K562 (cell line): ENCODE measurements at regions not wholly inside any gene's neighbourhood (a gene's known extent, or its start where the extent isn't known, plus 50 kb on each side); places are given as distances from the start of the nearest gene placed in this dataset.

Experiments used
- ATAC-seq: fragments of 200-7000 bp; cut with Tn5 transposase; 3 replicates; pipeline ENCODE4 v1.9.1; 2020; ENCODE audit warnings: moderate library complexity
- BruUV-seq: library from RNA; stranded (reverse); fragments of 400-500 nt; replicated peaks from 2 replicates; lab custom pipeline; 2021; lab: Mats Ljungman, UMichigan
- CTCF ChIA-PET: fragments of 300-600 bp; formaldehyde crosslinking; extraction: SDS; loops from one replicate; lab custom pipeline; 2021; ENCODE audit warnings: low intra/inter-chr PET ratio; lab: Yijun Ruan, JAX
- POLR2A ChIA-PET: fragments of 300-600, 350-650 bp; sonication (Branson Sonifier 250); formaldehyde crosslinking; extraction: SDS; loops from one replicate; lab custom pipeline; 2021; ENCODE audit warnings: antibody characterized with exemption, inconsistent platforms; lab: Yijun Ruan, JAX
- DNase-seq, 4 experiments: peaks; one replicate each; pipeline versions ENCODE4 v3.0.0 to v3.0.0-alpha.2; 2011 to 2018; ENCODE audit warnings: low spot score in 3 of 4, mixed read lengths in 3 of 4; ENCODE audit errors: extremely low read depth in 1 of 4
- FAIRE-seq: peaks from 2 replicates; lab custom pipeline; 2011; peaks lifted over from hg19 to GRCh38; lab: Jason Lieb, UNC
- H2AFZ ChIP-seq: 2 replicates; pipeline ENCODE4 v1.6.0; 2011; ENCODE audit warnings: low read depth, low read length, control low read depth, inconsistent platforms
- H3K27ac ChIP-seq: fragments of 200-600 bp; 3 replicates; pipeline ENCODE4 v1.8.0; 2011; ENCODE audit warnings: low read depth, mild to moderate bottlenecking, control low read depth, inconsistent platforms, low read length, moderate library complexity, mixed read lengths; ENCODE audit errors: extremely low read depth
- H3K27me3 ChIP-seq, 2 experiments: fragments of 300-600 bp in 1 of 2; 2 replicates in 1 of 2; 3 replicates in 1 of 2; pipeline versions ENCODE4 v1.6.0 to v1.8.0; 2011; ENCODE audit warnings: inconsistent platforms in 2 of 2, low read length in 2 of 2, mild to moderate bottlenecking in 1 of 2, mixed read lengths in 1 of 2, moderate library complexity in 1 of 2; ENCODE audit not compliant: control insufficient read depth in 2 of 2, insufficient read depth in 2 of 2
- H3K36me3 ChIP-seq: fragments of 300-600 bp; 3 replicates; pipeline ENCODE4 v1.8.0; 2011; ENCODE audit warnings: mild to moderate bottlenecking, low read length, inconsistent platforms; ENCODE audit not compliant: control insufficient read depth, insufficient read depth
- H3K4me1 ChIP-seq, 2 experiments: fragments of 200-600 bp in 1 of 2; replicated peaks in 1 of 2; 2 replicates in 1 of 2; 3 replicates in 1 of 2; pipeline versions ENCODE4 v1.5.1 to v1.8.0; 2011; ENCODE audit warnings: inconsistent platforms in 2 of 2, low read length in 2 of 2, mild to moderate bottlenecking in 1 of 2, mixed read lengths in 1 of 2, moderate library complexity in 1 of 2; ENCODE audit not compliant: control insufficient read depth in 2 of 2, insufficient read depth in 2 of 2
- H3K4me2 ChIP-seq: 2 replicates; pipeline ENCODE4 v1.6.1; 2011; ENCODE audit warnings: low read length, control low read depth, inconsistent platforms, mixed read lengths; ENCODE audit not compliant: insufficient read depth
- H3K4me3 ChIP-seq: fragments of 200-600 bp; sonication (generic), shearing (Covaris generic); 2 replicates; pipeline ENCODE4 v1.5.1; 2016; ENCODE audit warnings: control low read depth, inconsistent platforms
- H3K79me2 ChIP-seq: fragments of 200-600 bp; 3 replicates; pipeline ENCODE4 v1.8.0; 2011; ENCODE audit warnings: low read length, inconsistent platforms; ENCODE audit not compliant: control insufficient read depth, insufficient read depth
- H3K9ac ChIP-seq, 2 experiments: 2 replicates each; pipeline versions ENCODE4 v1.6.0 to v1.6.1; 2011; ENCODE audit warnings: low read depth in 2 of 2, low read length in 2 of 2, control low read depth in 1 of 2, inconsistent platforms in 1 of 2, mild to moderate bottlenecking in 1 of 2, mixed read lengths in 1 of 2; ENCODE audit not compliant: insufficient read depth in 1 of 2
- H3K9me1 ChIP-seq: one replicate; pipeline ENCODE4 v1.6.0; 2011; ENCODE audit warnings: inconsistent platforms, mild to moderate bottlenecking, low read length, moderate library complexity; ENCODE audit not compliant: control insufficient read depth, insufficient read depth
- H3K9me3 ChIP-seq: replicated peaks from 2 replicates; pipeline ENCODE4 v1.5.1; 2011; ENCODE audit warnings: low read depth, low read length, inconsistent platforms; ENCODE audit not compliant: control insufficient read depth, insufficient read depth
- H4K20me1 ChIP-seq: replicated peaks from 2 replicates; pipeline ENCODE4 v1.6.1; 2011; ENCODE audit warnings: low read length, inconsistent platforms, mixed read lengths; ENCODE audit not compliant: control insufficient read depth, insufficient read depth
- E2F4 ChIP-seq: sonication (generic); formaldehyde crosslinking; IDR thresholded peaks from 2 replicates; pipeline ENCODE4 v1.8.0; 2022; ENCODE audit warnings: mild to moderate bottlenecking, low read depth, missing genetic modification reagents
- FUS ChIP-seq: fragments of 200-400 bp; formaldehyde crosslinking; optimal IDR thresholded peaks from 2 replicates; pipeline ENCODE3; 2017; ENCODE audit warnings: low read depth, low read length
- MTA1 ChIP-seq: fragments of 450-650 bp; IDR thresholded peaks from 2 replicates; pipeline ENCODE4 v1.6.1; 2017; ENCODE audit warnings: borderline replicate concordance
- ZNF197 ChIP-seq: fragments of 200-800 bp; sonication (Bioruptor generic); IDR thresholded peaks from 2 replicates; pipeline ENCODE4 v1.6.1; 2016; ENCODE audit warnings: low read depth, missing genetic modification characterization, missing compliant biosample characterization
- WGBS: fragments of 100-300 bp; shearing (Covaris generic); methylation state at CpG from one replicate; pipeline ENCODE4 v1.1.6; 2016; ENCODE audit warnings: low coverage, mixed read lengths; ENCODE audit not compliant: insufficient coverage; ENCODE audit errors: missing lambda C conversion rate; 5-methylcytosine and 5-hydroxymethylcytosine counted together
- in situ Hi-C: fragments of 300-500 bp; cut with MboI; formaldehyde crosslinking; loops from 4 replicates; pipeline ENCODE4 v1.15.0; 2018; ENCODE audit warnings: inconsistent platforms, mixed read lengths
- intact Hi-C: fragments of 100-400 bp; cut with micrococcal nuclease; formaldehyde crosslinking; loops from 2 replicates; pipeline ENCODE4 v1.14.2; 2022
- TF ChIP-seq, protein P1 (sequence below), 2 experiments: fragments of 450-650 bp in 1 of 2; sonication (generic) in 1 of 2; formaldehyde crosslinking in 1 of 2; IDR thresholded peaks; 2 replicates each; pipeline versions ENCODE4 v1.7.1 to v1.9.0; 2016 to 2022; ENCODE audit warnings: inconsistent platforms in 1 of 2, mild to moderate bottlenecking in 1 of 2, missing genetic modification reagents in 1 of 2

DNA sequence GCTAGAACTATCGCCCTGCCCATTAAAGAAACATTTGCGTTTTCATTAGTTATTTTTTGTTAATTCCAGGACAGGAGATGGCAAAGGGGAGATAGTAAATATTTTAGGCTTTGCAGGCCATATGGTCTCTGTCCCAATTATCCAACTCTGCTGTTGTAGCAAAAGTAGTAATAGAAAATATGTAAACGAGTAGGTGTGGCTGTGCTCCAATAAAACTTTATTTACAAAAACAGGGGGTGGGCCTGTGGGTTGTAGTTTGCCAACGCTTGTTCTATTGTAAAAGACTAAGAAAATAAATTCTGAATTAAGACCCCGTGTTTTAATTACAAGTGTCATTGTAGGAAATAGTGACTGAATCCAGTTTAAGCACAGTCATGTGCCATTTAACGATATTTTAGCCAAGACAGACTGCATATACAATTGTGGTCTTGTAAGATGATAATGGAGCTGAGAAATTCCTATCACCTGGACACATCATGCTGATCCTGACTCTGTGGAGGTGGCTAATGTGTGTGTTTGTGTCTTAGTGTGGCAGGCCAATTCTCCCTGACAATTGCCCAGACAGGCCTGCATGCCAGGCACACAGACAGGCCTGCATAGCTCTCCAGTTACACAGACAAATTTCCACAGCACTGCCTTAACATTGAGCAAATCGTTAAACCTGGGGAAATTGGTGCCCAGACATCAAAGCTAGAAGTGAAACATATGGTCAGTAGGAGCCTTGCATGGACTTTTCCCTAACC, 76.4 kb downstream of the SKA1 start:
- CTCF ChIA-PET: no interaction called here
- no peaks in the 10 kb centered on the region for H4K20me1 ChIP-seq

More for the DNA sequence above, 76.4 kb downstream of the SKA1 start:
- Histone ChIP-seq H3K4me2 (no peak overlapping the region; the same call in 1 of the 2 replicates), H3K4me3 (no peak overlapping the region), H3K36me3 (no peaks in the 10 kb centered on the region), H3K79me2 (no peaks in the 10 kb centered on the region), H3K27me3 (no peaks in the 10 kb centered on the region), H3K27ac (no peak overlapping the region), H2AFZ (0 out of 2 replicates have a peak overlapping the region, but pooled peaks have one; percentile 7), H3K9me3 (no peaks in the 10 kb centered on the region), H3K9me1 (no peaks in the 10 kb centered on the region), H3K9ac (no peak overlapping the region), H3K4me1 (peaks cover 0 to 5% of the 10 kb centered on the region in 2 experiments; a peak in 1 of 5 replicates)
- no peak for ATAC-seq
- intact Hi-C loops (no loop called here), in situ Hi-C loops (no loop called here)
- DNase-seq: no peak
- no peak for FAIRE-seq
- POLR2A ChIA-PET: interaction anchor here (0.6 kb wide), 1 partner anchor 57 kb away, joined by 3 read pairs; no protein-coding TSS in a partner anchor
- no TSS peak for BruUV-seq
- TF ChIP-seq ZNF197 (CRISPR knock-in tag): no peak
- TF ChIP-seq FUS: no peak
- TF ChIP-seq, protein P1, sequence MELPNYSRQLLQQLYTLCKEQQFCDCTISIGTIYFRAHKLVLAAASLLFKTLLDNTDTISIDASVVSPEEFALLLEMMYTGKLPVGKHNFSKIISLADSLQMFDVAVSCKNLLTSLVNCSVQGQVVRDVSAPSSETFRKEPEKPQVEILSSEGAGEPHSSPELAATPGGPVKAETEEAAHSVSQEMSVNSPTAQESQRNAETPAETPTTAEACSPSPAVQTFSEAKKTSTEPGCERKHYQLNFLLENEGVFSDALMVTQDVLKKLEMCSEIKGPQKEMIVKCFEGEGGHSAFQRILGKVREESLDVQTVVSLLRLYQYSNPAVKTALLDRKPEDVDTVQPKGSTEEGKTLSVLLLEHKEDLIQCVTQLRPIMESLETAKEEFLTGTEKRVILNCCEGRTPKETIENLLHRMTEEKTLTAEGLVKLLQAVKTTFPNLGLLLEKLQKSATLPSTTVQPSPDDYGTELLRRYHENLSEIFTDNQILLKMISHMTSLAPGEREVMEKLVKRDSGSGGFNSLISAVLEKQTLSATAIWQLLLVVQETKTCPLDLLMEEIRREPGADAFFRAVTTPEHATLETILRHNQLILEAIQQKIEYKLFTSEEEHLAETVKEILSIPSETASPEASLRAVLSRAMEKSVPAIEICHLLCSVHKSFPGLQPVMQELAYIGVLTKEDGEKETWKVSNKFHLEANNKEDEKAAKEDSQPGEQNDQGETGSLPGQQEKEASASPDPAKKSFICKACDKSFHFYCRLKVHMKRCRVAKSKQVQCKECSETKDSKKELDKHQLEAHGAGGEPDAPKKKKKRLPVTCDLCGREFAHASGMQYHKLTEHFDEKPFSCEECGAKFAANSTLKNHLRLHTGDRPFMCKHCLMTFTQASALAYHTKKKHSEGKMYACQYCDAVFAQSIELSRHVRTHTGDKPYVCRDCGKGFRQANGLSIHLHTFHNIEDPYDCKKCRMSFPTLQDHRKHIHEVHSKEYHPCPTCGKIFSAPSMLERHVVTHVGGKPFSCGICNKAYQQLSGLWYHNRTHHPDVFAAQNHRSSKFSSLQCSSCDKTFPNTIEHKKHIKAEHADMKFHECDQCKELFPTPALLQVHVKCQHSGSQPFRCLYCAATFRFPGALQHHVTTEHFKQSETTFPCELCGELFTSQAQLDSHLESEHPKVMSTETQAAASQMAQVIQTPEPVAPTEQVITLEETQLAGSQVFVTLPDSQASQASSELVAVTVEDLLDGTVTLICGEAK (IDR thresholded peaks at IDR 0.05): peak; percentile 86
- TF ChIP-seq, protein P1 (CRISPR knock-in tag; IDR thresholded peaks at IDR 0.05): peak; percentile 56; the same call in 1 of the 2 replicates
- no peak for TF ChIP-seq E2F4 (CRISPR knock-in tag)
- no peak for TF ChIP-seq MTA1
- 22% methylated on average over 7 of the region's 7 CpGs for WGBS
